HUES48 (cell line): ENCODE measurements at regions not wholly inside any gene's neighbourhood (a gene's known extent, or its start where the extent isn't known, plus 50 kb on each side); places are given as distances from the start of the nearest gene placed in this dataset.

ENCODE experiments used
- H3K27ac ChIP-seq: one replicate; pipeline ENCODE4 v1.7.0; 2013; ENCODE audit warnings: low read depth, low read length, inconsistent platforms
- H3K27me3 ChIP-seq: 2 replicates; pipeline ENCODE4 v1.6.1; 2013; ENCODE audit warnings: mild to moderate bottlenecking, low read length; ENCODE audit not compliant: control insufficient read depth, insufficient read depth
- H3K36me3 ChIP-seq: 2 replicates; pipeline ENCODE4 v1.6.1; 2013; ENCODE audit warnings: low read length; ENCODE audit not compliant: control insufficient read depth, insufficient read depth
- H3K4me1 ChIP-seq: 2 replicates; pipeline ENCODE4 v1.6.1; 2013; ENCODE audit warnings: mild to moderate bottlenecking, low read length; ENCODE audit not compliant: control insufficient read depth, insufficient read depth
- H3K4me3 ChIP-seq: 2 replicates; pipeline ENCODE4 v1.5.1; 2013; ENCODE audit warnings: mild to moderate bottlenecking, low read depth, low read length
- H3K9ac ChIP-seq: 2 replicates; pipeline ENCODE4 v1.6.1; 2013; ENCODE audit warnings: mild to moderate bottlenecking, low read depth, low read length, moderate library complexity
- H3K9me3 ChIP-seq: 2 replicates; pipeline ENCODE4 v1.6.1; 2013; ENCODE audit warnings: low read length; ENCODE audit not compliant: control insufficient read depth, insufficient read depth

DNA sequence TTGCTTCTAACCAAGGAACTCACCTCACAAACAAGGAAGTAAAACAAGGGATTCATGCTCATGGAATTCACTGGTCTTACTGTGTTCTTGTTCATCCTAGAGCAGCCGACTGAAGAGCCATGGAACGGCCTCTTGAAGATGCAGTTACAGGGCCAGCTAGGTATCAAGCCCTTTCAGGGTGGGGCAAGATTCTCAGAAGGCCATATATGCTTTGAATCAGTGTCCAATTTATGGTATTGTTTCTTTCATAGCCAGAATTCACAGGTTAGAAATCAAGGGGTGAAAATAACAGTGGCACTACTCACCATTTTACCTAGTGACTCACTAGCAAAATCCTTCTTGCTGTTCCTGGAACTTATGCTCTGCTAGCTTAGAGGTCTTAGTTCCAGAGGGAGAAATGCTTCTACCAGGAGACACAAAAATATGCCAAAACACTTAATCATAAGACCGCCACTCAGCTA lies 159.5 kb upstream of the CDH10 start:
- H3K4me3 ChIP-seq = no peak overlapping the region
- no peaks in the 10 kb centered on the region for H3K9me3 ChIP-seq
- no peaks in the 10 kb centered on the region for H3K36me3 ChIP-seq
- H3K9ac ChIP-seq = no peak overlapping the region
- no peaks in the 10 kb centered on the region for H3K27me3 ChIP-seq
- H3K4me1 ChIP-seq = no peaks in the 10 kb centered on the region
- no peak overlapping the region for H3K27ac ChIP-seq

- Histone ChIP-seq H3K36me3 (no peaks in the 10 kb centered on the region), H3K4me3 (no peak overlapping the region), H3K27ac (no peak overlapping the region), H3K4me1 (no peaks in the 10 kb centered on the region), H3K9ac (no peak overlapping the region), H3K9me3 (no peaks in the 10 kb centered on the region), H3K27me3 (no peaks in the 10 kb centered on the region)
Measured at GRCh38 chr5:24791326-24791725, 146.5 kb upstream of the CDH10 start.

DNA sequence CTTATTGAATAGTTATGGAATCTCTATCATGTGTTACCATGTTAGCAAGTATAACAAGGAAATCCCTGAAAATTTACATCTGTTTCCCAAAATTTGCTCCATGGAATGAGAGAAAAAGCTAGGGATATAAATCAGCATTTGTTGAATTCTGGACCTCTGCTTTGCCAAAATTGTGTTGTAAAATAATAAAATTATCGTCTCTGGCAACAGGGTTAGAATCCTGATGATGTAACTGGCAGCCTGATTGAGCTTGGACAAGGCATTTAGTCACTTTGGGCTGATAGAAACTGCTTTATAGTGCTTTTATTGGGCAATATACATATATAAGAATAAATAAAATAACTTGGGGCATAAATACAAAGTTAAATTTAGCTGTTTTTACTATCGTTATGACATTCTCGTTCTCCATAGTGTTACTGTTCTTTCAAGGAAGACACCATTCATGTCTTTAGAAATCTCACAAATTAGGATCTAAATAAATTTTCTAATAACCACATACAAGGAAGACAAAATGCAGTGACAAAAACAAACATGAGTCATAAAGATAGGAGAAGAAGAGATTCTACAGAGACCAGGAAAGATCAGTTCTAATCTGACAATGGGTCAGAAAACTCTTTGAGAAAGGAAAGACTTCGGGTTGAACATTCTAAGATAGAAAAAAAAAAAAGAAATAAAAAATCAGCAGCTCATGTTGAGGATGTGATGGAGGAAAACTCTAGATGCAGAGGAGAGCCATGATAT lies 145.0 kb upstream of the CDH10 start:
- Histone ChIP-seq H3K9me3 (no peaks in the 10 kb centered on the region), H3K4me3 (no peak overlapping the region), H3K27me3 (no peaks in the 10 kb centered on the region), H3K9ac (no peak overlapping the region), H3K27ac (no peak overlapping the region), H3K4me1 (no peaks in the 10 kb centered on the region), H3K36me3 (no peaks in the 10 kb centered on the region)

- no peak overlapping the region for H3K9ac ChIP-seq
- H3K4me3 ChIP-seq = no peak overlapping the region
- no peaks in the 10 kb centered on the region for H3K36me3 ChIP-seq
- no peaks in the 10 kb centered on the region for H3K27me3 ChIP-seq
- no peaks in the 10 kb centered on the region for H3K9me3 ChIP-seq
- H3K27ac ChIP-seq = no peak overlapping the region
- no peaks in the 10 kb centered on the region for H3K4me1 ChIP-seq
Measured at GRCh38 chr5:24788829-24789514, 144.2 kb upstream of the CDH10 start.

GRCh38 chr5:24786108-24786507 lies 141.3 kb upstream of the CDH10 start:
- Histone ChIP-seq H3K36me3 (no peaks in the 10 kb centered on the region), H3K27ac (no peak overlapping the region), H3K4me1 (no peaks in the 10 kb centered on the region), H3K4me3 (no peak overlapping the region), H3K9me3 (no peaks in the 10 kb centered on the region), H3K27me3 (no peaks in the 10 kb centered on the region), H3K9ac (no peak overlapping the region)

- no peak overlapping the region for H3K4me3 ChIP-seq
- H3K36me3 ChIP-seq = no peaks in the 10 kb centered on the region
- H3K4me1 ChIP-seq = no peaks in the 10 kb centered on the region
- H3K27ac ChIP-seq = no peak overlapping the region
- no peaks in the 10 kb centered on the region for H3K27me3 ChIP-seq
- H3K9me3 ChIP-seq = no peaks in the 10 kb centered on the region
- no peak overlapping the region for H3K9ac ChIP-seq
Measured at GRCh38 chr5:24783596-24783995, 138.8 kb upstream of the CDH10 start.

DNA sequence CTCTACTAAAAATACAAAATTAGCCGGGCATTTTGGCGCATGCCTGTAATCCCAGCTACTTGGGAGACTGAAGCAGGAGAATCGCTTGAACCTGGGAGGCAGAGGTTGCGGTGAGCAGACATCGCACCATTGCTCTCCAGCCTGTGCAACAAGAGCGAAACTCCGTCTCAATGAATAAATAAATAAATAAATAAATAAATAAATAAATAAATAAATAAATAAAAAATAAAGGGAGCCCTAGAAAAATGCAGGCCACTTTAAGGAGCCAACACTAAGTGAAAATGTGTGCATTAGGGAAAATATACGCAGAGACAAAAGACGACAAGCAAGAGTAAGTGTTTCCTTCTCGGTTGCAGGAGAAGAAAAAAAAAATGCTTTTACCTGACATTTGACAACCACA lies 132.6 kb upstream of the CDH10 start:
- Histone ChIP-seq H3K4me1 (no peaks in the 10 kb centered on the region), H3K27ac (no peak overlapping the region), H3K9ac (no peak overlapping the region), H3K9me3 (no peaks in the 10 kb centered on the region), H3K4me3 (no peak overlapping the region), H3K27me3 (no peaks in the 10 kb centered on the region), H3K36me3 (no peaks in the 10 kb centered on the region)

DNA sequence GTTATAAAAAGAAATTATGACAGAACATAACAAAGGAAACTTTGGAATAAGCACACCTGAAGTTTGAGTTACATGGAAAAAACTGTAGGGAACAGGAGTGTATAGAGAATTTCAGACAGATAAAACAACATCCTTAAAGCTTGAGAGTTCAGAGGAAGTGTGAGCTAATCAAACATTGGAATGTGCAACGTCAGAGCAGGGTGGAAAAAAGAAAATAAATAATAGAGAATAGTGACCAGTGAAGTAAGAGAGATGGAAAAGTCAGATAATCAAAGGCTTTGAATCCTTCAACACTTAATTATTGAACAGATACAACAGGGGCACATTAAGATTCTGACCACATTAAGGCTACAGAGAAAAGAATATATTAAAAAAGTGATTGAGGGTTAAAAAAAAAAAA lies 128.5 kb upstream of the CDH10 start:
- no peak overlapping the region for H3K9ac ChIP-seq
- H3K27me3 ChIP-seq = no peaks in the 10 kb centered on the region
- no peaks in the 10 kb centered on the region for H3K36me3 ChIP-seq
- no peak overlapping the region for H3K27ac ChIP-seq
- no peaks in the 10 kb centered on the region for H3K9me3 ChIP-seq
- H3K4me1 ChIP-seq = no peaks in the 10 kb centered on the region
- no peak overlapping the region for H3K4me3 ChIP-seq

DNA sequence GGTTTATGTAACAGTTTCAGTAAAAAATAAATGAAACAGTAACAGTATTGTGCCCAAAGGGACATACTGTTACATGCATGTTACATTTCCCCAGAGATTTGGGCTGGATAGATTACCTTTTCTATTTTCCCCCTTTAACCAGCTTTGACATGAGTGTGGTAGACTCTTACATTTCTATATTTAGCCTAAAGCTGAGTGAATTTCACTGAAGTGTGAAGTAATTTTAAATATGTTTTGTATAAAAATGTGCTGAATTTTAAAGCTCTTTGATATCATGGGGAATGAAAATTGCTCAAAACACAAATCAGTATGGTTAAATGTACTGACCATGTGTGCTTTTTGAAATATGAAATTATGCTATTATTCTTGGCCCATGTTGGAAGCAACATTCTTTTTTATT lies 122.3 kb upstream of the CDH10 start:
- Histone ChIP-seq H3K27me3 (no peaks in the 10 kb centered on the region), H3K9me3 (no peaks in the 10 kb centered on the region), H3K4me1 (peaks cover 3% of the 10 kb centered on the region; the same call in 1 of the 2 replicates), H3K36me3 (no peaks in the 10 kb centered on the region), H3K4me3 (no peak overlapping the region), H3K9ac (no peak overlapping the region), H3K27ac (no peak overlapping the region)

- Histone ChIP-seq H3K9ac (no peak overlapping the region), H3K27ac (no peak overlapping the region), H3K36me3 (no peaks in the 10 kb centered on the region), H3K27me3 (no peaks in the 10 kb centered on the region), H3K9me3 (no peaks in the 10 kb centered on the region), H3K4me3 (no peak overlapping the region), H3K4me1 (peaks cover 3% of the 10 kb centered on the region; the same call in 1 of the 2 replicates)
Measured at GRCh38 chr5:24765219-24765618, 120.4 kb upstream of the CDH10 start.

GRCh38 chr5:24750355-24750754 lies 105.6 kb upstream of the CDH10 start:
- Histone ChIP-seq H3K27me3 (no peaks in the 10 kb centered on the region), H3K4me3 (no peak overlapping the region), H3K4me1 (no peaks in the 10 kb centered on the region), H3K9ac (no peak overlapping the region), H3K36me3 (no peaks in the 10 kb centered on the region), H3K27ac (no peak overlapping the region), H3K9me3 (no peaks in the 10 kb centered on the region)
